ENCODE measurements at regions not wholly inside any gene's neighbourhood (a gene's known extent, or its start where the extent isn't known, plus 50 kb on each side); places are given as distances from the start of the nearest gene placed in this dataset.

- Histone ChIP-seq H3K9ac (ENCODE audit: low read length) (no peak overlapping the region), H3K4me3 (ENCODE audit: low read length) (no peak overlapping the region), H3K4me2 (ENCODE audit: low read depth, low read length, poor library complexity, severe bottlenecking) (no peak overlapping the region), H3K27ac (ENCODE audit: low read length) (no peak overlapping the region), H3K9me3 (ENCODE audit: low read length) (no peaks in the 10 kb centered on the region), H4K20me1 (ENCODE audit: insufficient read depth, low read depth, low read length) (no peaks in the 10 kb centered on the region), H3K36me3 (ENCODE audit: insufficient read depth, low read length) (no peaks in the 10 kb centered on the region), H3K9me2 (replicated peaks; ENCODE audit: insufficient read depth, low read length) (no peaks in the 10 kb centered on the region), H3K4me1 (ENCODE audit: low read length) (peaks cover 6% of the 10 kb centered on the region), H3K27me3 (ENCODE audit: low read length) (no peaks in the 10 kb centered on the region), H3K79me2 (ENCODE audit: low read length) (no peaks in the 10 kb centered on the region), H2AFZ (ENCODE audit: low read length) (no peak overlapping the region)
- DNase-seq: no peak
Measured at GRCh38 chr22:49439373-49439772, 388.3 kb downstream of the BRD1 start.

GRCh38 chr22:49437956-49438355, 389.7 kb downstream of the BRD1 start:
- Histone ChIP-seq H3K79me2 (ENCODE audit: low read length) (no peaks in the 10 kb centered on the region), H3K36me3 (ENCODE audit: insufficient read depth, low read length) (no peaks in the 10 kb centered on the region), H3K9me2 (replicated peaks; ENCODE audit: insufficient read depth, low read length) (no peaks in the 10 kb centered on the region), H2AFZ (ENCODE audit: low read length) (no peak overlapping the region), H3K9me3 (ENCODE audit: low read length) (no peaks in the 10 kb centered on the region), H4K20me1 (ENCODE audit: insufficient read depth, low read depth, low read length) (no peaks in the 10 kb centered on the region), H3K27me3 (ENCODE audit: low read length) (no peaks in the 10 kb centered on the region), H3K27ac (ENCODE audit: low read length) (no peak overlapping the region), H3K4me1 (ENCODE audit: low read length) (peaks cover 19% of the 10 kb centered on the region), H3K4me3 (ENCODE audit: low read length) (no peak overlapping the region), H3K4me2 (ENCODE audit: low read depth, low read length, poor library complexity, severe bottlenecking) (no peak overlapping the region), H3K9ac (ENCODE audit: low read length) (no peak overlapping the region)
- no peak for DNase-seq

- H3K9me2 ChIP-seq (replicated peaks; ENCODE audit: insufficient read depth, low read length): no peaks in the 10 kb centered on the region
- no peaks in the 10 kb centered on the region for H3K27me3 ChIP-seq (ENCODE audit: low read length)
- H3K4me1 ChIP-seq (ENCODE audit: low read length): peaks cover 25% of the 10 kb centered on the region
- H3K36me3 ChIP-seq (ENCODE audit: insufficient read depth, low read length): no peaks in the 10 kb centered on the region
- H3K27ac ChIP-seq (ENCODE audit: low read length): no peak overlapping the region
- H2AFZ ChIP-seq (ENCODE audit: low read length): no peak overlapping the region
- no peaks in the 10 kb centered on the region for H4K20me1 ChIP-seq (ENCODE audit: insufficient read depth, low read depth, low read length)
- no peaks in the 10 kb centered on the region for H3K9me3 ChIP-seq (ENCODE audit: low read length)
- H3K4me3 ChIP-seq (ENCODE audit: low read length): no peak overlapping the region
- no peaks in the 10 kb centered on the region for H3K79me2 ChIP-seq (ENCODE audit: low read length)
- H3K9ac ChIP-seq (ENCODE audit: low read length): no peak overlapping the region
- no peak for DNase-seq
- no peak overlapping the region for H3K4me2 ChIP-seq (ENCODE audit: low read depth, low read length, poor library complexity, severe bottlenecking)
Measured at GRCh38 chr22:49437356-49437755, 390.3 kb downstream of the BRD1 start.

GRCh38 chr22:49436056-49436455, 391.6 kb downstream of the BRD1 start:
- no peak overlapping the region for H3K9ac ChIP-seq (ENCODE audit: low read length)
- no peaks in the 10 kb centered on the region for H3K9me2 ChIP-seq (replicated peaks; ENCODE audit: insufficient read depth, low read length)
- H3K36me3 ChIP-seq (ENCODE audit: insufficient read depth, low read length): no peaks in the 10 kb centered on the region
- no peak overlapping the region for H2AFZ ChIP-seq (ENCODE audit: low read length)
- H4K20me1 ChIP-seq (ENCODE audit: insufficient read depth, low read depth, low read length): no peaks in the 10 kb centered on the region
- H3K4me2 ChIP-seq (ENCODE audit: low read depth, low read length, poor library complexity, severe bottlenecking): no peak overlapping the region
- H3K4me3 ChIP-seq (ENCODE audit: low read length): no peak overlapping the region
- peaks cover 38% of the 10 kb centered on the region for H3K4me1 ChIP-seq (ENCODE audit: low read length)
- no peak overlapping the region for H3K27ac ChIP-seq (ENCODE audit: low read length)
- no peaks in the 10 kb centered on the region for H3K79me2 ChIP-seq (ENCODE audit: low read length)
- no peak for DNase-seq
- H3K27me3 ChIP-seq (ENCODE audit: low read length): no peaks in the 10 kb centered on the region
- H3K9me3 ChIP-seq (ENCODE audit: low read length): no peaks in the 10 kb centered on the region

- no peaks in the 10 kb centered on the region for H3K79me2 ChIP-seq (ENCODE audit: low read length)
- H3K9me2 ChIP-seq (replicated peaks; ENCODE audit: insufficient read depth, low read length): no peaks in the 10 kb centered on the region
- H3K27me3 ChIP-seq (ENCODE audit: low read length): no peaks in the 10 kb centered on the region
- no peaks in the 10 kb centered on the region for H4K20me1 ChIP-seq (ENCODE audit: insufficient read depth, low read depth, low read length)
- H3K4me3 ChIP-seq (ENCODE audit: low read length): no peak overlapping the region
- H3K4me2 ChIP-seq (ENCODE audit: low read depth, low read length, poor library complexity, severe bottlenecking): no peak overlapping the region
- no peak overlapping the region for H3K27ac ChIP-seq (ENCODE audit: low read length)
- DNase-seq: no peak
- no peak overlapping the region for H3K9ac ChIP-seq (ENCODE audit: low read length)
- H3K36me3 ChIP-seq (ENCODE audit: insufficient read depth, low read length): no peaks in the 10 kb centered on the region
- H3K4me1 ChIP-seq (ENCODE audit: low read length): peaks cover 42% of the 10 kb centered on the region
- no peak overlapping the region for H2AFZ ChIP-seq (ENCODE audit: low read length)
- no peaks in the 10 kb centered on the region for H3K9me3 ChIP-seq (ENCODE audit: low read length)
Measured at GRCh38 chr22:49435596-49435995, 392.1 kb downstream of the BRD1 start.

GRCh38 chr22:49433717-49434611, 393.7 kb downstream of the BRD1 start:
- no peaks in the 10 kb centered on the region for H3K79me2 ChIP-seq (ENCODE audit: low read length)
- H3K4me1 ChIP-seq (ENCODE audit: low read length): peaks cover 46% of the 10 kb centered on the region

GRCh38 chr22:49432897-49433443, 394.7 kb downstream of the BRD1 start:
- H3K4me3 ChIP-seq (ENCODE audit: low read length): no peak overlapping the region
- no peaks in the 10 kb centered on the region for H3K9me3 ChIP-seq (ENCODE audit: low read length)
- no peak overlapping the region for H2AFZ ChIP-seq (ENCODE audit: low read length)
- no peaks in the 10 kb centered on the region for H3K36me3 ChIP-seq (ENCODE audit: insufficient read depth, low read length)
- H4K20me1 ChIP-seq (ENCODE audit: insufficient read depth, low read depth, low read length): no peaks in the 10 kb centered on the region
- H3K4me2 ChIP-seq (ENCODE audit: low read depth, low read length, poor library complexity, severe bottlenecking): peak overlapping the region; percentile 4
- no peaks in the 10 kb centered on the region for H3K9me2 ChIP-seq (replicated peaks; ENCODE audit: insufficient read depth, low read length)
- no peaks in the 10 kb centered on the region for H3K79me2 ChIP-seq (ENCODE audit: low read length)
- no peak overlapping the region for H3K27ac ChIP-seq (ENCODE audit: low read length)
- H3K4me1 ChIP-seq (ENCODE audit: low read length): peaks cover 48% of the 10 kb centered on the region
- H3K27me3 ChIP-seq (ENCODE audit: low read length): no peaks in the 10 kb centered on the region
- DNase-seq: no peak
- H3K9ac ChIP-seq (ENCODE audit: low read length): no peak overlapping the region

More at GRCh38 chr22:49433717-49434611, 393.7 kb downstream of the BRD1 start:
- no peak overlapping the region for H3K4me2 ChIP-seq (ENCODE audit: low read depth, low read length, poor library complexity, severe bottlenecking)
- H3K27ac ChIP-seq (ENCODE audit: low read length): no peak overlapping the region
- no peak overlapping the region for H2AFZ ChIP-seq (ENCODE audit: low read length)
- H3K27me3 ChIP-seq (ENCODE audit: low read length): no peaks in the 10 kb centered on the region
- DNase-seq: peak; percentile 75
- 0 out of 2 replicates have a peak overlapping the region, but pooled peaks have one; percentile 14 for H3K9ac ChIP-seq (ENCODE audit: low read length)
- H4K20me1 ChIP-seq (ENCODE audit: insufficient read depth, low read depth, low read length): no peaks in the 10 kb centered on the region
- no peak overlapping the region for H3K4me3 ChIP-seq (ENCODE audit: low read length)
- H3K9me3 ChIP-seq (ENCODE audit: low read length): no peaks in the 10 kb centered on the region
- H3K36me3 ChIP-seq (ENCODE audit: insufficient read depth, low read length): no peaks in the 10 kb centered on the region
- no peaks in the 10 kb centered on the region for H3K9me2 ChIP-seq (replicated peaks; ENCODE audit: insufficient read depth, low read length)

- Histone ChIP-seq H3K27ac (ENCODE audit: low read length) (no peak overlapping the region), H3K9me2 (replicated peaks; ENCODE audit: insufficient read depth, low read length) (no peaks in the 10 kb centered on the region), H3K4me2 (ENCODE audit: low read depth, low read length, poor library complexity, severe bottlenecking) (peak overlapping the region; percentile 4), H3K36me3 (ENCODE audit: insufficient read depth, low read length) (no peaks in the 10 kb centered on the region), H3K4me1 (ENCODE audit: low read length) (peaks cover 54% of the 10 kb centered on the region), H4K20me1 (ENCODE audit: insufficient read depth, low read depth, low read length) (no peaks in the 10 kb centered on the region), H3K27me3 (ENCODE audit: low read length) (no peaks in the 10 kb centered on the region), H2AFZ (ENCODE audit: low read length) (no peak overlapping the region), H3K9ac (ENCODE audit: low read length) (no peak overlapping the region), H3K4me3 (ENCODE audit: low read length) (no peak overlapping the region), H3K9me3 (ENCODE audit: low read length) (no peaks in the 10 kb centered on the region), H3K79me2 (ENCODE audit: low read length) (no peaks in the 10 kb centered on the region)
- no peak for DNase-seq
Measured at GRCh38 chr22:49432211-49432896, 395.3 kb downstream of the BRD1 start.

Measured in Karpas-422 (cell line).